ENCODE measurements at regions not wholly inside any gene's neighbourhood (a gene's known extent, or its start where the extent isn't known, plus 50 kb on each side); places are given as distances from the start of the nearest gene placed in this dataset.
A peak's percentile ranks its signal among the peaks of the same experiment; 100 is the strongest.

DNA sequence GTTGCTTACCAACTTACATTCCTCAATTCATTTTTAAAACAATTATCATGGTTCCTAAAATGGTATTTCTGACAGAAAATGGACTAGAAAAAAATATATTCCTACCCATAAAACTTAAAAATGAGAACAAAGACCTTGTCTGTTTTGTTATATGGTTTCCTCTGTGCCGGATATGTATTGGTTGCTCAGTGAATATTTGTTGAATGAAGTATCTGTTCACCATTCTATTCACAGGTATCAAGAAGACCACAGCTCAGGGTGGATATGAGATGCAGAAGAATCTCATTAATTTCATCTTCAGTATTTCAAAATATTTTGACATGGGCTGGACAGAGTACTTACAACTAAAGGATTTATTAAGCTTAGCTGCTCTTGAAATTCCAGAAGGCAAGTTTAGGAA is 58.1 kb downstream of the TUSC7 start:
- DNase-seq: no peak

GRCh38 chr3:116770815-116771450 is 61.4 kb downstream of the TUSC7 start:
- peak; percentile 84 for DNase-seq

DNA sequence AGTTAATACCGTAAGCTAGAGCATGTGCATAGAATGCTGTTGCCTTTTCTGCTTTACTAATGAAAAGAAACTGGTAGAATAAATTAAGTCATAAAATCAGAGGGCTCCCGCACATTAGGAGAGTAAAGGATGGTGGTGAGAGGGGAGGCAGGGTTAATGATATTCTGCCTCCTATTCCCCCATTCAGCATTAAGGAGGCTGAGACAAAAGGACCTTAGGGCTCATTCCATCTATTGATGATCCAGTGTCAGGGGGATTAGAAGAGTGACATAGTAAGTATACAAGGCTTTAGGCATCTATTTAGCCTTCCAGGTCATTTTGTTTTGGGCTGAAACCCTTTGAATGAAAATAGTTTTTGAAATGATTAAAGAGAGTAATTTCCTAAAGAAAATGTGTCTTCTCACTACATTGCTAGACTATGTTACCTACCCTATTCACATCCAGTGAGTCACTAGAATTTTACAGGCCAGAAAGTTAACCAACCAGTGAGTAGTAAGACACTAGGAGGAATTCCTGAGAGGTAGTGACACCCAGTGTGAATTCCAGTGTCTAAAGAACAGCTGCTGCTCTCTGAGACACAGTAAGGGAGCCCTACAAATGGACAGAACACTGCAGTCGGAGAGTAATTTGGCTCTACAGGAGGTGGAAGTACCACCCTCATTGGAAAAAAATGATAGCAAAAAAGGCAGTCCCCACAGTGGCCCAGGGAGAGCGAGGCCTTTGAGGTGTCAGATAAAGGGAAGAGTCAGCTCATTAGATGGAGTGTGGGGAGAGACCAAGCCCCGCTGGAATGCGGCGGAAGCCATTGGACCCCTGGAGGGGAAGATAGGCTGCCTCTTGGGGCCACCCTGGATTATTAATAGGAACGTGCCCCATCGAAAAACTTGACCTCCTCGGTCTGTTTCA is 67.6 kb downstream of the TUSC7 start:
- DNase-seq: no peak

DNA sequence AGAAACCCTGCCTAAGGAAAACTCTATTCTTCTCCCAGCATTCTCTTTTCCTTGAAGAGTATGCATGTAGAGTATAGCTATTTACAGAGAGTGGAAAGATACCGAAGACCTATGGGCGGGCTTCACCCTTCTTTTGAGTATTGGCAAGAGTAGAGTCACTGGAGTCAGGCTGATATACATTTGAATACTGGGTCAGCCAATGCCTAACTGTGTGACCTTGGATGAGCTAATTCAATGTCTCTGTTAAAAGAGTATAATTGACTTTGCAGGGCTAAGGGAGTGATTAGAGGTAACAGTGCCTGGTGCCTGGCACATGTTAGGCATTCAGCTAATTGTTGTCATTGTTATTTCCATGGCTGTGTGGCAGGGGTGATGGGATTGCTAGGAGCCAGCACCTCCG is 75.6 kb downstream of the TUSC7 start:
- DNase-seq: no peak

DNA sequence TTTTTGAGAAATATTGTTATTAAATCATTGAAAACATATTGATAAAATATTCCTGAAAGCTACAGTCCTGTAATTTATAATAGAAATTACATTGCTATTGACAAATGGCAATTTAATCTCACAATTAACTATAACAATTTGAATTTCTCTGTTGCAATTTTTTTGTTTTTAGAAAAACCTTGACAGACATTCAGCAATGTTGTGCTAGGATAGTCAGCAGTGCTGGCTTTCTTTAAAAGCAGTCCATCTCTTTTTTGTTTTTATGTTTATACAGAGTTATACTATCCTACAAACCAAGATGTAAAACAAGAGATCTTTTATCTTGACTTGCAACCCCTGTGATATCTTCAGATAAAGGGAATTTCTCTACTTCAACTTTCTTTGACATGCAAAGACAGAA is 93.1 kb downstream of the TUSC7 start:
- no peak for DNase-seq

DNA sequence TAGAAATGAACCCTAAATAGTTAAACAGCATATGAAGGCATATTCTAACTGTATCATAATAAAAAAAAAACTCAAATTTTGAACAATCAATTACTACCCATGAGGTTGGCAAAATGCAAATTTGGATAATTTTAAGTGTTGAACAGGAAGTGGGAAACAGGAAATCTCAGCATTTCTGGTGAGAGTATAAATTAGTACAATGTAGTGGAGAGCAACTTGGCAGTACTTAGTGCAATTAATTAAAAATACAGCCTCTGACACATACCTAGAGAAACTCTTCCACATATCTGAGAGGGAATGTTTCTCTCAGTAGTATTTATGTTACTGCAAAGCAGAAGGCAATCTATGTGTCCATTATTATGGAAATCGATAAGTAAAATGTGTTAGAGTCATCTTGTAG is 96.8 kb downstream of the TUSC7 start:
- DNase-seq: no peak

DNA sequence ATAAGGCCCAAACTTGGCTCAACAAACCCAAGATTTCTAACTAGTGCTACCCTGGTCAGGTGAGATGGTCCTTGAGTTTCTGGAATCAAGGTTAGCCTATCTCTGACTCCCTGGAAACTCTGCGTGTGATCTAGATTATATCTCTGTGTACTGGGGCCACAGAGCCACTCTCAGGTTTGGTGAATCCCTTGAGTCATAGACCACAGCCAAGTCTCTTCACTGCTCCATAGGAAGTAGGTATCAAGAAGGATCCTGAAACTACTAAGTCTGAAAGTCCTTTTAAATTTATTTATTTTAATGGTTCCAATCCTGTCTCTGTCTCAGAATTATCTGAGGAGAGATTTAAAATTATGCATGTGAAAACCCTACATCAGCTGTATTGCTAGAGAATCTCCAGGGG is 99.1 kb downstream of the TUSC7 start:
- DNase-seq: no peak

DNA sequence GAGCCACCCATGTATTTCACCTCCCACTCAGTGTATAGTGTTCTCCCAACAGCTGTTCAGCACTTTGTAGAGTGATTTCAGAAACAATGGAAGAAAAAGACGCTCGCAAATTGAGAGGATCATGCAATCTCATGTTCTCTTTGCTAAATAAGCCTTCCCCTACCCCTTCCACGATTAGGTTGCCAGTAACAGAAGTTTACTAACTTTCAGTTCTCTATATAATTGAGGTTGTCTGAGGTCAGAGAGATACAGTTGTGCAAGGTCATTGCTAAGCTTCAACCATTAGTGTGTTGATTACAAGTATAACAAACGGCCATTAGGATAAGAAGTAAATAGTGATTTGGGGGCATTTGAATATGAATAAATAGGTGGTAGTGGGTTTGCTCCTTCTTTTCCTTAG is 99.6 kb downstream of the TUSC7 start:
- DNase-seq: no peak

GRCh38 chr3:116811754-116812153 is 102.2 kb downstream of the TUSC7 start:
- no peak for DNase-seq

DNA sequence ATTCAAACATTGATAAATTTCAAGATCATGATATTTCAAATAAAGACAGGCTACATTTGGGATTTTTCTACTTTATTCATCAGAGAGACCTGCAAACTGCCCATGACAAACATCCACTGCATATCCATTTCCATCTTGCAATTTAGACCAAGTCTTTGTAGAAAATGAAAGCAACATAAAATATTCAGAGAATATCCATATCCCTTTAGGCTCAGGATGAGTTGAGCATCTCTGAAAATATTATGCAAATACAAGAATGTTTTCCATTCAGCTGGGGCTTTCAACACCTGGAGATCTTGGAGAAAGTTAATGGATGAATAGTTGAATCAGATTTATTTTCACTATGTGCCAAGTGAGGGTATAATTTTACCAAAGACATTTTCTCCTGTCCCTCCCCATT is 103.4 kb downstream of the TUSC7 start:
- DNase-seq: no peak

- DNase-seq: no peak
Observed at GRCh38 chr3:116815321-116815720, 105.7 kb downstream of the TUSC7 start.

DNA sequence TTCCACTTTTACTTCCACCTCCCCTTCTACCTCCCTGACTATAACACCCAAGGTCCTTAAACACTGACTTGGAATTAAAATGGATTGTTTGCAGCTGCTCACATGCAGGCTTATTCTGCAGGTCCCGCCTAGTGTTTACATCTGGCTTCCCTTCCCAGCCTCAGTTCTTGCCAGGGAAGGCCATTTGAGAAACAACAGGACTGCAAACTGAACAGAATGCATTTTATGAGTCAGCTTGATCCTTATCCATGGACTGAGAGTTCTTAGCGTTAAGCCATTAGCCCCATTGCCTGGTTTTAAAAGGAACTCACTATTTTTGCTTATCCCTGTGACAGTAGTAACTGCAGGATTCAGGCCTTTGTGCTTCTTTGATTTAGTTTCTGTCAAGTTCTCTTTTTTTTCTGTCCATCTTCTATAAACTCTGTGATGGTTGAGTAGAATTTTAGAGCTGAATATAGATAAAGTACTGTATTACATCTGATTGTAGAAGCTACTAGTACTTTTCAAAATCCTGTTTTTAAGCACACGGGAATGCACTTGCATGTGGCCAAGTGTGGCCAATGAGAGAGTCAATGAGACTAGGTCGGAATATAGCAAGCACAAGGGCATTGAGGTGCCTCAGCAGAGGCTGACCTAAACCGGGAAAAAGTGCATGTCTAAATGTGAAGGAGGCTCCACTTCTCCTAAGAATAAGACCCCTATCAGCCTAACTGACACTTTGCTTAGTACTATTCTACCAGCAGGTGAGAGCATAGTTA is 106.4 kb downstream of the TUSC7 start:
- DNase-seq: no peak

- DNase-seq: no peak
Observed at GRCh38 chr3:116821371-116821770, 111.8 kb downstream of the TUSC7 start.

DNA sequence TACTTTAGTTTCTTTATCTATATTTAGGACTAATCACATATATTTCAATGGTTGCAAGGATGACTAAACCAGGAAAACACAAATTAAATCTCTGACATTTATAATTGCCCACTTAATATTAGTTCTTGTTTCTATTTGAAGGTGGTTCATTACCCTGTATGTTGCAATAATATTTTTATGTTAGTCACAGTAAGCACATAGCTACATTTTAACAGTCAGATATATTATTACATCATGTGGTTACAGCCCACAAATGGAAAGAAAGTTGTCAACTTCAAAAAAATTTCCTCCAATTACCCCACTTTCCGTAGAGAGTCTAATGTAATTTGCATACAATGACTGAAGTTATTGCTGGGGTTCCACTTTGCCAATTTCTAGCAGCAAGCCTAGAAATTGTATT is 114.6 kb downstream of the TUSC7 start:
- no peak for DNase-seq

GRCh38 chr3:116833202-116833601 is 123.6 kb downstream of the TUSC7 start:
- no peak for DNase-seq

DNA sequence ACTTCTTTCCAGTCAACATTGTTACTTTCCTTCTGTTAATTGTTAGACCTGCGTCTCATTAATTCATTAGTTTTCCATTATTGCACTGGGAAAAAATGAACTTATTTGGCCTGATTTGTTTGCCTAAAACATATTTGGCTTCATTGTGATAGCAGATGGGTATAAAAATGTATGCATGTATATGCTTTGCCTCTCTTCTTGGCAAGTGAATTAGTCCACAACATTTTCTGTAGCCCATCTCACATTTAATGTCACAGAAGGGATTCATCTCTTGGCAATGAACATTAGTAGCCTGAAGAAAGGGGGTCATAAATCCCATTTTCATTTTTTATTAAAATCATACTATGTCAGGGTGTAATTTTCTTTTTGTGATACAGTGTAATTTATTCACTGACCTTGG is 125.2 kb downstream of the TUSC7 start:
- DNase-seq: no peak

GRCh38 chr3:116835658-116836057 is 126.1 kb downstream of the TUSC7 start:
- no peak for DNase-seq

DNA sequence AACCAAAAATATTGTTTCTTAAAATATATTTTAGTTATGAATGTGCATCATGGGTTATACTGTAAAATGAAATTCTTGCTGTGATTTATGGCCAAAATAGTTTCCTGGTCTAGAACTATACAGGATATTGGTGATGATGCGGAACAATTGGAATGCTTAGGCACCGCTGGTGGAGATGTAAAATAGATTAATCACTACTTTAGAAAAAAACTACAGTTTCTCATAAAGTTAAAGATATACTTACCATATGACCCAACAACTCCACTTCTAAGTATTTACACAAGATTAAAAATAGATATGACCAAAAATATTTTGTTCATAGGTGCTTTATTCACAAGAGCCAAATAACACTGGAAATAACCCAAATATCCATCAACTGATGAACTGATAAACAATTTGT is 126.7 kb downstream of the TUSC7 start:
- DNase-seq: no peak

DNA sequence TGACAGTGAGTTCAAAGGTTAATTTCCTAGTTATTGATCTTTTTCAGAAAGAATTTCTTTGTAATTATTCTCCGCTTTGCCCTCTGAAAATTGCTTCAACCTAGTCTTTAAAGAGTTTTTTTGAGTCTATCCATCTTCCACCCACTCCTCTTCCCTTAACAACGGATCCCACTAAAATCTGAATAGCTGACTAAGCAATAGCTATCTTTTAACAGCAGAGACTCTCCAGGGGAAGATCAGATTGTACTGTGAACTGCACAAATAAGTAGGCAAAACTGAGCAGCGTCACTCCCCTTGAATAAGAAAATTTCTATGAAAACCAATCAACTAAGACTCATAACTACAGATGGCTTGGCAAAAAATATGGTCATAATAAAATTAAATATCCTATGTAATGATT is 127.9 kb downstream of the TUSC7 start:
- DNase-seq: no peak

GRCh38 chr3:116841003-116841735 is 131.6 kb downstream of the TUSC7 start:
- no peak for DNase-seq

- DNase-seq: no peak
Observed at GRCh38 chr3:116842254-116842957, 132.8 kb downstream of the TUSC7 start.

DNA sequence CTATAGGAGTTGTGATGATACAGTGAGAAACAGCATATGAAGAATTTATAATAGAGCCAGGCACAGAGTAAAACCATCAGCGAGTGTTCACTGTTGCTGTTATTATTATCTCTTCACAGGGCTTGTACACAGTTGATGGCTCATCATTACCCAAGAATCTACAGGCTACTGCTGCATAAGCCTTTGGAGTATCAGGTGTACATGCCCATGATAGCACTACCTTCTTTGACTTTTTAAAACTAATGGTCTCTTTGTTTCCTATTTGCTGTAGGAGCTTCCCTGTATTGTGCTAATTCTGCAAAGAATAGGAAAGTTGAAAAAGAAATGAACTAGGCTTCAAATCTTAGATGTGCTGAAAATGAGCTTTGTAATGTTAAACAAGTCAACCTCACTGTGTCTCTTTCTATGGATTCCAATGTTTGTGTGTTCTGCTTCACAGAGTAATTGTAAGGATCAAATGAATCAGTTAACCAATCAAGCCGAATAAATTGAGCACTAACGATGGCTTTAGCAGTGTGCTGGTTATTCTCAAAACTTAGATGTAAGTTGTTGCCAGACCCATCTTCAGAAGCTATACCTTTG is 138.8 kb downstream of the TUSC7 start:
- DNase-seq: no peak
